ENCODE measurements at regions not wholly inside any gene's neighbourhood (a gene's known extent, or its start where the extent isn't known, plus 50 kb on each side); places are given as distances from the start of the nearest gene placed in this dataset.

GRCh38 chr11:26843539-26843938, 121.7 kb upstream of the SLC5A12 start:
- FAIRE-seq (no peak), DNase-seq (ENCODE audit: low read depth, low spot score) (no peak)
- H4K20me1 ChIP-seq (ENCODE audit: control insufficient read depth, extremely low read depth, insufficient read depth, low read length) = no peaks in the 10 kb centered on the region
- H3K27ac ChIP-seq (ENCODE audit: control insufficient read depth, insufficient read depth, low read length) = no peak overlapping the region
- H3K27me3 ChIP-seq (ENCODE audit: control insufficient read depth, extremely low read depth, insufficient read depth, low read length) = no peaks in the 10 kb centered on the region
- H3K79me2 ChIP-seq (ENCODE audit: control insufficient read depth, insufficient read depth, low read length) = no peaks in the 10 kb centered on the region
- dilution Hi-C loops (cut with MboI; ENCODE audit: extremely low pct_ligation_motif_present, low sequenced_read_pairs) = no loop called here
- H2AFZ ChIP-seq (ENCODE audit: control insufficient read depth, low read length) = no peak overlapping the region
- H3K9me1 ChIP-seq (ENCODE audit: control insufficient read depth, extremely low read depth, insufficient read depth, low read length) = no peaks in the 10 kb centered on the region
- TF ChIP-seq CTCF (optimal IDR thresholded peaks at IDR 0.05 in 1 of 3, IDR thresholded peaks at IDR 0.05 in 1 of 3, conservative IDR thresholded peaks at IDR 0.05 in 1 of 3; ENCODE audit: extremely low read depth in 1 of 3, insufficient read depth in 2 of 3, low read length in 3 of 3) = no peak
- TF ChIP-seq EZH2 (IDR thresholded peaks at IDR 0.05; ENCODE audit: low read length) = no peak
- H3K4me3 ChIP-seq (ENCODE audit: control insufficient read depth in 2 of 3, extremely low read depth in 1 of 3, insufficient read depth in 2 of 3, low read depth in 1 of 3, low read length in 3 of 3) = no peak overlapping the region
- H3K9me3 ChIP-seq (ENCODE audit: control insufficient read depth, low read depth, low read length) = no peaks in the 10 kb centered on the region
- no peak overlapping the region for H3K4me2 ChIP-seq (ENCODE audit: control insufficient read depth, extremely low read depth, insufficient read depth, low read depth, low read length)
- no peaks in the 10 kb centered on the region for H3K36me3 ChIP-seq (ENCODE audit: control insufficient read depth in 2 of 2, extremely low read depth in 1 of 2, insufficient read depth in 2 of 2, low read length in 2 of 2)
- no peak overlapping the region for H3K9ac ChIP-seq (ENCODE audit: control insufficient read depth, extremely low read depth, insufficient read depth, low read length)
- peaks cover 6% of the 10 kb centered on the region for H3K4me1 ChIP-seq (ENCODE audit: control insufficient read depth, extremely low read depth, insufficient read depth, low read length)

- no peak overlapping the region for H3K9ac ChIP-seq (ENCODE audit: control insufficient read depth, extremely low read depth, insufficient read depth, low read length)
- H3K9me1 ChIP-seq (ENCODE audit: control insufficient read depth, extremely low read depth, insufficient read depth, low read length) = no peaks in the 10 kb centered on the region
- no peaks in the 10 kb centered on the region for H3K27me3 ChIP-seq (ENCODE audit: control insufficient read depth, extremely low read depth, insufficient read depth, low read length)
- no peak for FAIRE-seq
- TF ChIP-seq CTCF (optimal IDR thresholded peaks at IDR 0.05 in 1 of 3, IDR thresholded peaks at IDR 0.05 in 1 of 3, conservative IDR thresholded peaks at IDR 0.05 in 1 of 3; ENCODE audit: extremely low read depth in 1 of 3, insufficient read depth in 2 of 3, low read length in 3 of 3) (no peak), EZH2 (IDR thresholded peaks at IDR 0.05; ENCODE audit: low read length) (no peak)
- H3K4me1 ChIP-seq (ENCODE audit: control insufficient read depth, extremely low read depth, insufficient read depth, low read length) = peaks cover 10% of the 10 kb centered on the region
- no peak overlapping the region for H3K27ac ChIP-seq (ENCODE audit: control insufficient read depth, insufficient read depth, low read length)
- dilution Hi-C loops (cut with MboI; ENCODE audit: extremely low pct_ligation_motif_present, low sequenced_read_pairs) = no loop called here
- H3K4me3 ChIP-seq (ENCODE audit: control insufficient read depth in 2 of 3, extremely low read depth in 1 of 3, insufficient read depth in 2 of 3, low read depth in 1 of 3, low read length in 3 of 3) = no peak overlapping the region
- no peaks in the 10 kb centered on the region for H4K20me1 ChIP-seq (ENCODE audit: control insufficient read depth, extremely low read depth, insufficient read depth, low read length)
- no peak overlapping the region for H3K4me2 ChIP-seq (ENCODE audit: control insufficient read depth, extremely low read depth, insufficient read depth, low read depth, low read length)
- H3K9me3 ChIP-seq (ENCODE audit: control insufficient read depth, low read depth, low read length) = no peaks in the 10 kb centered on the region
- H3K36me3 ChIP-seq (ENCODE audit: control insufficient read depth in 2 of 2, extremely low read depth in 1 of 2, insufficient read depth in 2 of 2, low read length in 2 of 2) = no peaks in the 10 kb centered on the region
- no peak overlapping the region for H2AFZ ChIP-seq (ENCODE audit: control insufficient read depth, low read length)
- H3K79me2 ChIP-seq (ENCODE audit: control insufficient read depth, insufficient read depth, low read length) = no peaks in the 10 kb centered on the region
- no peak for DNase-seq (ENCODE audit: low read depth, low spot score)
These were observed 123.1 kb upstream of the SLC5A12 start for GRCh38 chr11:26844963-26845362.
